GM12878 (cell line): ENCODE measurements at regions not wholly inside any gene's neighbourhood (a gene's known extent, or its start where the extent isn't known, plus 50 kb on each side); places are given as distances from the start of the nearest gene placed in this dataset.

Experiments
- ATAC-seq: fragments of 200-7000 bp; cut with Tn5 transposase; 3 replicates; pipeline ENCODE4 v1.9.1; 2020; ENCODE audit warnings: mild to moderate bottlenecking, moderate library complexity
- BruUV-seq: library from RNA; stranded (reverse); fragments of 400-500 nt; replicated peaks from 2 replicates; lab custom pipeline; 2021; lab: Mats Ljungman, UMichigan
- CTCF ChIA-PET: fragments of 300-600 bp; sonication (Branson Sonifier 250); formaldehyde crosslinking; extraction: SDS; loops from one replicate; lab custom pipeline; 2021; ENCODE audit warnings: inconsistent platforms; lab: Yijun Ruan, JAX
- POLR2A ChIA-PET: fragments of 350-600 bp; formaldehyde crosslinking; extraction: SDS; loops from one replicate; lab custom pipeline; 2021; ENCODE audit warnings: inconsistent platforms; lab: Charles Lee
- RAD21 ChIA-PET: fragments of 300-600 bp; sonication (Branson Sonifier 250); formaldehyde crosslinking; loops from one replicate; lab custom pipeline; 2023; ENCODE audit warnings: antibody characterized with exemption; ENCODE audit not compliant: unreplicated experiment; lab: Charles Lee
- SMC1A ChIA-PET: fragments of 300-600 bp; sonication (Branson Sonifier 250); formaldehyde crosslinking; loops from one replicate; lab custom pipeline; 2023; ENCODE audit not compliant: unreplicated experiment, uncharacterized antibody; lab: Charles Lee
- DNase-seq: peaks from one replicate; pipeline ENCODE4 v3.0.0-alpha.2; 2011; ENCODE audit warnings: low read depth, low spot score
- FAIRE-seq: peaks from 3 replicates; lab custom pipeline; 2011; peaks lifted over from hg19 to GRCh38; lab: Jason Lieb, UNC
- H2AFZ ChIP-seq: 2 replicates; pipeline ENCODE4 v1.6.0; 2011; ENCODE audit warnings: low read depth, low read length, control low read depth; ENCODE audit not compliant: control insufficient read depth
- H3K27ac ChIP-seq: 2 replicates; pipeline ENCODE4 v1.5.1; 2011; ENCODE audit warnings: control low read depth; ENCODE audit not compliant: control insufficient read depth, insufficient read depth
- H3K27me3 ChIP-seq, 2 experiments: replicated peaks in 1 of 2; 2 replicates each; pipeline versions ENCODE4 v1.6.0 to v1.6.1; 2011; ENCODE audit warnings: low read length in 1 of 2; ENCODE audit not compliant: control insufficient read depth in 2 of 2, insufficient read depth in 2 of 2
- H3K36me3 ChIP-seq, 2 experiments: 2 replicates each; pipeline ENCODE4 v1.5.1; 2011; ENCODE audit warnings: low read length in 1 of 2; ENCODE audit not compliant: control insufficient read depth in 2 of 2, insufficient read depth in 2 of 2
- H3K4me1 ChIP-seq: 2 replicates; pipeline ENCODE4 v1.6.1; 2011; ENCODE audit warnings: mild to moderate bottlenecking, low read length, moderate library complexity, mixed read lengths; ENCODE audit not compliant: control insufficient read depth, insufficient read depth
- H3K4me2 ChIP-seq: 2 replicates; pipeline ENCODE4 v1.6.0; 2011; ENCODE audit warnings: control low read depth; ENCODE audit not compliant: control insufficient read depth, insufficient read depth
- H3K4me3 ChIP-seq: fragments of 200-600 bp; sonication (generic); 2 replicates; pipeline ENCODE4 v1.5.1; 2016
- H3K79me2 ChIP-seq: 2 replicates; pipeline ENCODE4 v1.6.0; 2011; ENCODE audit warnings: low read length; ENCODE audit not compliant: control insufficient read depth, insufficient read depth
- H3K9ac ChIP-seq: 2 replicates; pipeline ENCODE4 v1.8.0; 2011; ENCODE audit warnings: low read length, control low read depth, mixed read lengths; ENCODE audit not compliant: control insufficient read depth, insufficient read depth
- H3K9me3 ChIP-seq: replicated peaks from 3 replicates; pipeline ENCODE4 v1.5.1; 2011; ENCODE audit warnings: mild to moderate bottlenecking, low read length; ENCODE audit not compliant: control insufficient read depth, insufficient read depth
- H4K20me1 ChIP-seq: 2 replicates; pipeline ENCODE4 v1.6.0; 2011; ENCODE audit not compliant: control insufficient read depth, insufficient read depth
- ATF7 ChIP-seq: fragments of 450-650 bp; IDR thresholded peaks from 2 replicates; pipeline ENCODE4 v1.6.1; 2016; ENCODE audit warnings: low read depth, mild to moderate bottlenecking
- BCL11A ChIP-seq: IDR thresholded peaks from 2 replicates; pipeline ENCODE4 v1.6.1; 2011; ENCODE audit warnings: low read depth, low read length
- DPF2 ChIP-seq: fragments of 450-650 bp; IDR thresholded peaks from 2 replicates; pipeline ENCODE4 v1.6.1; 2017; ENCODE audit warnings: mild to moderate bottlenecking
- FOS ChIP-seq: IDR thresholded peaks from 3 replicates; pipeline ENCODE4 v1.6.1; 2011; ENCODE audit warnings: borderline replicate concordance; ENCODE audit not compliant: insufficient read length; ENCODE audit errors: extremely low read depth
- JUNB ChIP-seq: IDR thresholded peaks from 2 replicates; pipeline ENCODE4 v1.6.1; 2016; ENCODE audit warnings: antibody characterized with exemption, mild to moderate bottlenecking
- JUND ChIP-seq: IDR thresholded peaks from 2 replicates; pipeline ENCODE4 v1.6.1; 2012; ENCODE audit warnings: low read depth, mild to moderate bottlenecking, low read length, improper control_type of control experiment, moderate library complexity
- NBN ChIP-seq: fragments of 450-650 bp; IDR thresholded peaks from 2 replicates; pipeline ENCODE4 v1.6.1; 2016
- POLR2AphosphoS2 ChIP-seq: IDR thresholded peaks from 2 replicates; pipeline ENCODE4 v1.6.1; 2011; ENCODE audit warnings: low read depth, mild to moderate bottlenecking, low read length, improper control_type of control experiment, moderate library complexity
- RFX5 ChIP-seq: IDR thresholded peaks from 2 replicates; pipeline ENCODE4 v1.6.1; 2011; ENCODE audit warnings: low read depth, low read length, improper control_type of control experiment
- SIX5 ChIP-seq: IDR thresholded peaks from 2 replicates; pipeline ENCODE4 v1.6.1; 2011; ENCODE audit warnings: mild to moderate bottlenecking, low read depth, low read length, moderate library complexity; ENCODE audit not compliant: severe bottlenecking
- SP1 ChIP-seq: IDR thresholded peaks from one replicate; pipeline ENCODE4 v1.6.1; 2011; ENCODE audit warnings: low read depth, low read length
- TARDBP ChIP-seq: IDR thresholded peaks from 2 replicates; pipeline ENCODE4 v1.6.1; 2016; ENCODE audit warnings: borderline replicate concordance
- TCF12 ChIP-seq: IDR thresholded peaks from 2 replicates; pipeline ENCODE4 v1.6.1; 2011; ENCODE audit warnings: low read depth, mild to moderate bottlenecking, low read length
- ZBED1 ChIP-seq: IDR thresholded peaks from 2 replicates; pipeline ENCODE4 v1.6.1; 2016; ENCODE audit warnings: borderline replicate concordance
- WGBS: methylation state at CpG from one replicate; pipeline ENCODE4 v1.1.6; 2016; ENCODE audit warnings: low lambda C conversion rate; ENCODE audit not compliant: insufficient replicate concordance, insufficient coverage; ENCODE audit errors: missing lambda C conversion rate; 5-methylcytosine and 5-hydroxymethylcytosine counted together
- in situ Hi-C: fragments of 300-500 bp; cut with MboI; formaldehyde crosslinking; loops from 9 replicates; pipeline ENCODE4 v1.14.3; 2018; ENCODE audit warnings: mixed read lengths
- intact Hi-C: fragments of 100-400 bp; cut with micrococcal nuclease; formaldehyde crosslinking; loops from one replicate; pipeline ENCODE4 v1.14.2; 2022; ENCODE audit not compliant: unreplicated experiment
- TF ChIP-seq, protein P1 (sequence below): fragments of 450-650 bp; IDR thresholded peaks from 2 replicates; pipeline ENCODE4 v1.6.1; 2017; ENCODE audit warnings: mild to moderate bottlenecking
- TF ChIP-seq, protein P2 (sequence below): fragments of 450-650 bp; IDR thresholded peaks from 2 replicates; pipeline ENCODE4 v1.6.1; 2018; ENCODE audit warnings: borderline replicate concordance, mild to moderate bottlenecking; ENCODE audit not compliant: partially characterized antibody
- TF ChIP-seq, protein P3 (sequence below): fragments of 450-650 bp; IDR thresholded peaks from 2 replicates; pipeline ENCODE4 v1.6.1; 2017; ENCODE audit warnings: mild to moderate bottlenecking, moderate library complexity
- TF ChIP-seq, protein P4 (sequence below): fragments of 450-650 bp; IDR thresholded peaks from 2 replicates; pipeline ENCODE4 v1.6.1; 2014; ENCODE audit warnings: mild to moderate bottlenecking

DNA sequence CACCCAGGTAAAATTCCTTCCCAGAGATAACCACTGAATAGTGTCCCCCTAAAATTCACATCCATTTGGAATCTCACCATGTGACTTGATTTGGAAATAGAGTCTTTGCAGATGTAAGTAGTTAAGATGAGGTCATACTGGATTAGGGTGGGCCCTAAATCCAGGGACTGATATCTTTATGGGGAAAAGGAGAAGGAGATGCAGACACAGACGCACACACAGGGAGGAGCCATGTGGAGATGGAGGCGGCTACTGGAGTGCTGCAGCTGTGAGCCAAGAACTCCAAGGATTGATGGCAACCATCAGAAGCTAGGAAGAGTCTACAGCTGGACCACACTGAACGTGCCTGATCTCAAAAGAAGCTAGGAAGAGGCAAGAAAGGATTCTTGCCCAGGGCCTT, 96.6 kb upstream of the SRD5A3 start:
- in situ Hi-C loops (no loop called here), intact Hi-C loops (no loop called here)
- Histone ChIP-seq H3K36me3 (no peaks in the 10 kb centered on the region), H4K20me1 (no peaks in the 10 kb centered on the region), H3K4me3 (no peak overlapping the region), H3K27me3 (no peaks in the 10 kb centered on the region), H3K79me2 (no peaks in the 10 kb centered on the region), H2AFZ (no peak overlapping the region), H3K9me3 (no peaks in the 10 kb centered on the region), H3K9ac (no peak overlapping the region), H3K4me1 (no peaks in the 10 kb centered on the region), H3K27ac (no peak overlapping the region), H3K4me2 (no peak overlapping the region)
- no peak for DNase-seq
- ChIA-PET SMC1A (no interaction called here), POLR2A (no interaction called here), RAD21 (no interaction called here), CTCF (no interaction called here)
- 10% methylated on average over 3 of the region's 3 CpGs for WGBS
- no peak for ATAC-seq
- BruUV-seq = no TSS peak
- FAIRE-seq = no peak
- TF ChIP-seq SIX5 (no peak), RFX5 (no peak), TARDBP (no peak), NBN (no peak), ZBED1 (no peak), DPF2 (no peak), TCF12 (no peak), FOS (no peak), ATF7 (no peak), SP1 (no peak), JUND (no peak), BCL11A (no peak), JUNB (no peak), POLR2AphosphoS2 (no peak)
- TF ChIP-seq, protein P1, sequence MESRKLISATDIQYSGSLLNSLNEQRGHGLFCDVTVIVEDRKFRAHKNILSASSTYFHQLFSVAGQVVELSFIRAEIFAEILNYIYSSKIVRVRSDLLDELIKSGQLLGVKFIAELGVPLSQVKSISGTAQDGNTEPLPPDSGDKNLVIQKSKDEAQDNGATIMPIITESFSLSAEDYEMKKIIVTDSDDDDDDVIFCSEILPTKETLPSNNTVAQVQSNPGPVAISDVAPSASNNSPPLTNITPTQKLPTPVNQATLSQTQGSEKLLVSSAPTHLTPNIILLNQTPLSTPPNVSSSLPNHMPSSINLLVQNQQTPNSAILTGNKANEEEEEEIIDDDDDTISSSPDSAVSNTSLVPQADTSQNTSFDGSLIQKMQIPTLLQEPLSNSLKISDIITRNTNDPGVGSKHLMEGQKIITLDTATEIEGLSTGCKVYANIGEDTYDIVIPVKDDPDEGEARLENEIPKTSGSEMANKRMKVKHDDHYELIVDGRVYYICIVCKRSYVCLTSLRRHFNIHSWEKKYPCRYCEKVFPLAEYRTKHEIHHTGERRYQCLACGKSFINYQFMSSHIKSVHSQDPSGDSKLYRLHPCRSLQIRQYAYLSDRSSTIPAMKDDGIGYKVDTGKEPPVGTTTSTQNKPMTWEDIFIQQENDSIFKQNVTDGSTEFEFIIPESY = no peak
- TF ChIP-seq, protein P2, sequence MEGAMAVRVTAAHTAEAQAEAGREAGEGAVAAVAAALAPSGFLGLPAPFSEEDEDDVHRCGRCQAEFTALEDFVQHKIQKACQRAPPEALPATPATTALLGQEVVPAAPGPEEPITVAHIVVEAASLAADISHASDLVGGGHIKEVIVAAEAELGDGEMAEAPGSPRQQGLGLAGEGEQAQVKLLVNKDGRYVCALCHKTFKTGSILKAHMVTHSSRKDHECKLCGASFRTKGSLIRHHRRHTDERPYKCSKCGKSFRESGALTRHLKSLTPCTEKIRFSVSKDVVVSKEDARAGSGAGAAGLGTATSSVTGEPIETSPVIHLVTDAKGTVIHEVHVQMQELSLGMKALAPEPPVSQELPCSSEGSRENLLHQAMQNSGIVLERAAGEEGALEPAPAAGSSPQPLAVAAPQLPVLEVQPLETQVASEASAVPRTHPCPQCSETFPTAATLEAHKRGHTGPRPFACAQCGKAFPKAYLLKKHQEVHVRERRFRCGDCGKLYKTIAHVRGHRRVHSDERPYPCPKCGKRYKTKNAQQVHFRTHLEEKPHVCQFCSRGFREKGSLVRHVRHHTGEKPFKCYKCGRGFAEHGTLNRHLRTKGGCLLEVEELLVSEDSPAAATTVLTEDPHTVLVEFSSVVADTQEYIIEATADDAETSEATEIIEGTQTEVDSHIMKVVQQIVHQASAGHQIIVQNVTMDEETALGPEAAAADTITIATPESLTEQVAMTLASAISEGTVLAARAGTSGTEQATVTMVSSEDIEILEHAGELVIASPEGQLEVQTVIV = no peak
- TF ChIP-seq, protein P3, sequence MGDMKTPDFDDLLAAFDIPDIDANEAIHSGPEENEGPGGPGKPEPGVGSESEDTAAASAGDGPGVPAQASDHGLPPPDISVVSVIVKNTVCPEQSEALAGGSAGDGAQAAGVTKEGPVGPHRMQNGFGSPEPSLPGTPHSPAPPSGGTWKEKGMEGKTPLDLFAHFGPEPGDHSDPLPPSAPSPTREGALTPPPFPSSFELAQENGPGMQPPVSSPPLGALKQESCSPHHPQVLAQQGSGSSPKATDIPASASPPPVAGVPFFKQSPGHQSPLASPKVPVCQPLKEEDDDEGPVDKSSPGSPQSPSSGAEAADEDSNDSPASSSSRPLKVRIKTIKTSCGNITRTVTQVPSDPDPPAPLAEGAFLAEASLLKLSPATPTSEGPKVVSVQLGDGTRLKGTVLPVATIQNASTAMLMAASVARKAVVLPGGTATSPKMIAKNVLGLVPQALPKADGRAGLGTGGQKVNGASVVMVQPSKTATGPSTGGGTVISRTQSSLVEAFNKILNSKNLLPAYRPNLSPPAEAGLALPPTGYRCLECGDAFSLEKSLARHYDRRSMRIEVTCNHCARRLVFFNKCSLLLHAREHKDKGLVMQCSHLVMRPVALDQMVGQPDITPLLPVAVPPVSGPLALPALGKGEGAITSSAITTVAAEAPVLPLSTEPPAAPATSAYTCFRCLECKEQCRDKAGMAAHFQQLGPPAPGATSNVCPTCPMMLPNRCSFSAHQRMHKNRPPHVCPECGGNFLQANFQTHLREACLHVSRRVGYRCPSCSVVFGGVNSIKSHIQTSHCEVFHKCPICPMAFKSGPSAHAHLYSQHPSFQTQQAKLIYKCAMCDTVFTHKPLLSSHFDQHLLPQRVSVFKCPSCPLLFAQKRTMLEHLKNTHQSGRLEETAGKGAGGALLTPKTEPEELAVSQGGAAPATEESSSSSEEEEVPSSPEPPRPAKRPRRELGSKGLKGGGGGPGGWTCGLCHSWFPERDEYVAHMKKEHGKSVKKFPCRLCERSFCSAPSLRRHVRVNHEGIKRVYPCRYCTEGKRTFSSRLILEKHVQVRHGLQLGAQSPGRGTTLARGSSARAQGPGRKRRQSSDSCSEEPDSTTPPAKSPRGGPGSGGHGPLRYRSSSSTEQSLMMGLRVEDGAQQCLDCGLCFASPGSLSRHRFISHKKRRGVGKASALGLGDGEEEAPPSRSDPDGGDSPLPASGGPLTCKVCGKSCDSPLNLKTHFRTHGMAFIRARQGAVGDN = no peak
- TF ChIP-seq, protein P4, sequence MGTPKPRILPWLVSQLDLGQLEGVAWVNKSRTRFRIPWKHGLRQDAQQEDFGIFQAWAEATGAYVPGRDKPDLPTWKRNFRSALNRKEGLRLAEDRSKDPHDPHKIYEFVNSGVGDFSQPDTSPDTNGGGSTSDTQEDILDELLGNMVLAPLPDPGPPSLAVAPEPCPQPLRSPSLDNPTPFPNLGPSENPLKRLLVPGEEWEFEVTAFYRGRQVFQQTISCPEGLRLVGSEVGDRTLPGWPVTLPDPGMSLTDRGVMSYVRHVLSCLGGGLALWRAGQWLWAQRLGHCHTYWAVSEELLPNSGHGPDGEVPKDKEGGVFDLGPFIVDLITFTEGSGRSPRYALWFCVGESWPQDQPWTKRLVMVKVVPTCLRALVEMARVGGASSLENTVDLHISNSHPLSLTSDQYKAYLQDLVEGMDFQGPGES = no peak
